K562 (cell line): ENCODE measurements at regions not wholly inside any gene's neighbourhood (a gene's known extent, or its start where the extent isn't known, plus 50 kb on each side); places are given as distances from the start of the nearest gene placed in this dataset.
"Not testable (repeated sequence)": the region's sequence is repeated elsewhere in the genome, so short reads cannot be mapped to it uniquely, and the experiment has no call there.

Experiments
- ATAC-seq: fragments of 200-7000 bp; cut with Tn5 transposase; 3 replicates; pipeline ENCODE4 v1.9.1; 2020; ENCODE audit warnings: moderate library complexity
- BruUV-seq: library from RNA; stranded (reverse); fragments of 400-500 nt; replicated peaks from 2 replicates; lab custom pipeline; 2021; lab: Mats Ljungman, UMichigan
- CTCF ChIA-PET: fragments of 300-600 bp; formaldehyde crosslinking; extraction: SDS; loops from one replicate; lab custom pipeline; 2021; ENCODE audit warnings: low intra/inter-chr PET ratio; lab: Yijun Ruan, JAX
- POLR2A ChIA-PET: fragments of 300-600, 350-650 bp; sonication (Branson Sonifier 250); formaldehyde crosslinking; extraction: SDS; loops from one replicate; lab custom pipeline; 2021; ENCODE audit warnings: antibody characterized with exemption, inconsistent platforms; lab: Yijun Ruan, JAX
- DNase-seq, 4 experiments: peaks; one replicate each; pipeline versions ENCODE4 v3.0.0 to v3.0.0-alpha.2; 2011 to 2018; ENCODE audit warnings: low spot score in 3 of 4, mixed read lengths in 3 of 4; ENCODE audit errors: extremely low read depth in 1 of 4
- FAIRE-seq: peaks from 2 replicates; lab custom pipeline; 2011; peaks lifted over from hg19 to GRCh38; lab: Jason Lieb, UNC
- H2AFZ ChIP-seq: 2 replicates; pipeline ENCODE4 v1.6.0; 2011; ENCODE audit warnings: low read depth, low read length, control low read depth, inconsistent platforms
- H3K27ac ChIP-seq: fragments of 200-600 bp; 3 replicates; pipeline ENCODE4 v1.8.0; 2011; ENCODE audit warnings: low read depth, mild to moderate bottlenecking, control low read depth, inconsistent platforms, low read length, moderate library complexity, mixed read lengths; ENCODE audit errors: extremely low read depth
- H3K27me3 ChIP-seq, 2 experiments: fragments of 300-600 bp in 1 of 2; 2 replicates in 1 of 2; 3 replicates in 1 of 2; pipeline versions ENCODE4 v1.6.0 to v1.8.0; 2011; ENCODE audit warnings: inconsistent platforms in 2 of 2, low read length in 2 of 2, mild to moderate bottlenecking in 1 of 2, mixed read lengths in 1 of 2, moderate library complexity in 1 of 2; ENCODE audit not compliant: control insufficient read depth in 2 of 2, insufficient read depth in 2 of 2
- H3K36me3 ChIP-seq: fragments of 300-600 bp; 3 replicates; pipeline ENCODE4 v1.8.0; 2011; ENCODE audit warnings: mild to moderate bottlenecking, low read length, inconsistent platforms; ENCODE audit not compliant: control insufficient read depth, insufficient read depth
- H3K4me1 ChIP-seq, 2 experiments: fragments of 200-600 bp in 1 of 2; replicated peaks in 1 of 2; 2 replicates in 1 of 2; 3 replicates in 1 of 2; pipeline versions ENCODE4 v1.5.1 to v1.8.0; 2011; ENCODE audit warnings: inconsistent platforms in 2 of 2, low read length in 2 of 2, mild to moderate bottlenecking in 1 of 2, mixed read lengths in 1 of 2, moderate library complexity in 1 of 2; ENCODE audit not compliant: control insufficient read depth in 2 of 2, insufficient read depth in 2 of 2
- H3K4me2 ChIP-seq: 2 replicates; pipeline ENCODE4 v1.6.1; 2011; ENCODE audit warnings: low read length, control low read depth, inconsistent platforms, mixed read lengths; ENCODE audit not compliant: insufficient read depth
- H3K4me3 ChIP-seq: fragments of 200-600 bp; sonication (generic), shearing (Covaris generic); 2 replicates; pipeline ENCODE4 v1.5.1; 2016; ENCODE audit warnings: control low read depth, inconsistent platforms
- H3K79me2 ChIP-seq: fragments of 200-600 bp; 3 replicates; pipeline ENCODE4 v1.8.0; 2011; ENCODE audit warnings: low read length, inconsistent platforms; ENCODE audit not compliant: control insufficient read depth, insufficient read depth
- H3K9ac ChIP-seq, 2 experiments: 2 replicates each; pipeline versions ENCODE4 v1.6.0 to v1.6.1; 2011; ENCODE audit warnings: low read depth in 2 of 2, low read length in 2 of 2, control low read depth in 1 of 2, inconsistent platforms in 1 of 2, mild to moderate bottlenecking in 1 of 2, mixed read lengths in 1 of 2; ENCODE audit not compliant: insufficient read depth in 1 of 2
- H3K9me1 ChIP-seq: one replicate; pipeline ENCODE4 v1.6.0; 2011; ENCODE audit warnings: inconsistent platforms, mild to moderate bottlenecking, low read length, moderate library complexity; ENCODE audit not compliant: control insufficient read depth, insufficient read depth
- H3K9me3 ChIP-seq: replicated peaks from 2 replicates; pipeline ENCODE4 v1.5.1; 2011; ENCODE audit warnings: low read depth, low read length, inconsistent platforms; ENCODE audit not compliant: control insufficient read depth, insufficient read depth
- H4K20me1 ChIP-seq: replicated peaks from 2 replicates; pipeline ENCODE4 v1.6.1; 2011; ENCODE audit warnings: low read length, inconsistent platforms, mixed read lengths; ENCODE audit not compliant: control insufficient read depth, insufficient read depth
- DMBX1 ChIP-seq: fragments of 250-450 bp; sonication (Bioruptor Pico); IDR thresholded peaks from 2 replicates; pipeline ENCODE4 v1.8.0; 2022; ENCODE audit warnings: inconsistent platforms, mild to moderate bottlenecking, moderate library complexity, borderline replicate concordance
- ETS1 ChIP-seq: conservative IDR thresholded peaks from 2 replicates; pipeline ENCODE4 v1.6.1; 2011; ENCODE audit warnings: low read depth, mild to moderate bottlenecking, low read length; ENCODE audit not compliant: control insufficient read depth
- FOXA3 ChIP-seq, 2 experiments: fragments of 450-650 bp in 1 of 2; sonication (generic) in 1 of 2; formaldehyde crosslinking; IDR thresholded peaks in 1 of 2; conservative IDR thresholded peaks in 1 of 2; 2 replicates each; pipeline versions ENCODE4 v1.4.0 to v1.8.0; 2020 to 2022; ENCODE audit warnings: mild to moderate bottlenecking in 2 of 2, missing genetic modification reagents in 1 of 2
- ZBED1 ChIP-seq: IDR thresholded peaks from 2 replicates; pipeline ENCODE4 v1.6.1; 2014
- ZC3H11A ChIP-seq: IDR thresholded peaks from 2 replicates; pipeline ENCODE4 v1.6.1; 2012; ENCODE audit warnings: low read depth, low read length, improper control_type of control experiment
- ZNF444 ChIP-seq: fragments of 250-450 bp; sonication (Bioruptor Pico); IDR thresholded peaks from 2 replicates; pipeline ENCODE4 v1.4.0; 2020; ENCODE audit warnings: mild to moderate bottlenecking, moderate library complexity
- WGBS: fragments of 100-300 bp; shearing (Covaris generic); methylation state at CpG from one replicate; pipeline ENCODE4 v1.1.6; 2016; ENCODE audit warnings: low coverage, mixed read lengths; ENCODE audit not compliant: insufficient coverage; ENCODE audit errors: missing lambda C conversion rate; 5-methylcytosine and 5-hydroxymethylcytosine counted together
- in situ Hi-C: fragments of 300-500 bp; cut with MboI; formaldehyde crosslinking; loops from 4 replicates; pipeline ENCODE4 v1.15.0; 2018; ENCODE audit warnings: inconsistent platforms, mixed read lengths
- intact Hi-C: fragments of 100-400 bp; cut with micrococcal nuclease; formaldehyde crosslinking; loops from 2 replicates; pipeline ENCODE4 v1.14.2; 2022
- TF ChIP-seq, protein P1 (sequence below): fragments of 200-800 bp; sonication (Bioruptor generic); IDR thresholded peaks from 2 replicates; pipeline ENCODE4 v1.6.1; 2017; ENCODE audit warnings: missing genetic modification characterization, missing compliant biosample characterization

DNA sequence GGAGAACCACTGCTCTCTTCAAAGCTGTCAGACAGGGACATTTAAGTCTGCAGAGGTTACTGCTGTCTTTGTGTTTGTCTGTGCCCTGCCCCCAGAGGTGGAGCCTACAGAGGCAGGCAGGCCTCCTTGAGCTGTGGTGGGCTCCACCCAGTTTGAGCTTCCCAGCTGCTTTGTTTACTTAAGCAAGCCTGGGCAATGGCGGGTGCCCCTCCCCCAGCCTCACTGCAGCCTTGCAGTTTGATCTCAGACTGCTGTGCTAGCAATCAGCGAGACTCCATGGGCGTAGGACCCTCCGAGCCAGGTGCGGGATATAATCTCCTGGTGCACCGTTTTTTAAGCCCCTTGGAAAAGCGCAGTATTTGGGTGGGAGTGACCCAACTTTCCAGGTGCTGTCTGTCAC is 290.6 kb upstream of the MEIS1 start:
- H3K4me1 ChIP-seq, CTCF ChIA-PET, H3K27ac ChIP-seq, DNase-seq, H3K4me3 ChIP-seq, H3K27me3 ChIP-seq, intact Hi-C loops, BruUV-seq, H3K36me3 ChIP-seq, in situ Hi-C loops, FAIRE-seq, H3K79me2 ChIP-seq, H3K9me1 ChIP-seq, H3K9me3 ChIP-seq, H3K9ac ChIP-seq, H4K20me1 ChIP-seq, ATAC-seq: not testable (repeated sequence)
- H2AFZ ChIP-seq, result peak overlapping the region; percentile 45; the same call in 1 of the 2 replicates
- POLR2A ChIA-PET, result interaction anchor here (0.6 kb wide), 1 partner anchor 645 kb away, joined by 3 read pairs; no protein-coding TSS in a partner anchor
- peak in 1 of 2 experiments; percentile 94; a peak in 2 of 4 replicates for TF ChIP-seq FOXA3 (CRISPR knock-in tag; conservative IDR thresholded peaks at IDR 0.05 in 1 of 2, IDR thresholded peaks at IDR 0.05 in 1 of 2)
- 3% methylated on average over 7 of the region's 7 CpGs for WGBS
- peak overlapping the region; percentile 25; the same call in 1 of the 2 replicates for H3K4me2 ChIP-seq

DNA sequence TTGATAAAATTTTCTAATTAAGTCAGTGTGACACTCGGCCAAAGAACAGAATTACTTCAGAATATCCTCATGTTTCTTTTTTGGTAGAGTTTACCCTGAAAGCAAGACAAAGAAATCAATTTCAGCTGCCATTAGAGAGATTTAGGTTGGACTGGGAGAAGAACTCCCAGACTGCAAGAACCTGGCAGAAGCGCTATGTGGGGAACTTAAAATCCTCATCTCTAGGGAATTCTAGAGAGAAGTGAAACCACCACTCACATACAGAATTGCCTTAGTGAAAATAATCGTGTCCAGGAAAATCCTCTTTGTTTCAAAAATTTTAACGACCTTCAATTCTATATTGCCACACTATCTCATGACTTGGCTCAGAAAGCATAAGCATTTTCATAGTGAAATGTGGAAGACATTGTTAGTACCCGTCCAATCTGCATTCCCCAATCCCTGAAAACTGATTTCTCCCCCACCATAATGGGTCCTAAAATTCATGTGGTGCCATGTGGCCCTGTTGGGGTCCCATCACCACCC is 297.3 kb upstream of the MEIS1 start:
- H3K27me3 ChIP-seq, result no peaks in the 10 kb centered on the region
- WGBS, result 0% methylated on average over 5 of the region's 5 CpGs
- H2AFZ ChIP-seq, result no peak overlapping the region
- H3K4me2 ChIP-seq, result no peak overlapping the region
- in situ Hi-C loops, result no loop called here
- H3K4me1 ChIP-seq, result no peaks in the 10 kb centered on the region
- no peak for FAIRE-seq
- no peaks in the 10 kb centered on the region for H3K79me2 ChIP-seq
- H3K9me3 ChIP-seq, result no peaks in the 10 kb centered on the region
- no peaks in the 10 kb centered on the region for H3K9me1 ChIP-seq
- ATAC-seq, result no peak
- H4K20me1 ChIP-seq, result no peaks in the 10 kb centered on the region
- H3K27ac ChIP-seq, result no peak overlapping the region
- CTCF ChIA-PET, result no interaction called here
- intact Hi-C loops, result no loop called here
- POLR2A ChIA-PET, result no interaction called here
- H3K4me3 ChIP-seq, result no peak overlapping the region
- no peak for TF ChIP-seq ZC3H11A
- TF ChIP-seq DMBX1 (CRISPR knock-in tag), result no peak
- no peak for TF ChIP-seq ZNF444
- no peak for TF ChIP-seq ZBED1
- TF ChIP-seq, protein P1, sequence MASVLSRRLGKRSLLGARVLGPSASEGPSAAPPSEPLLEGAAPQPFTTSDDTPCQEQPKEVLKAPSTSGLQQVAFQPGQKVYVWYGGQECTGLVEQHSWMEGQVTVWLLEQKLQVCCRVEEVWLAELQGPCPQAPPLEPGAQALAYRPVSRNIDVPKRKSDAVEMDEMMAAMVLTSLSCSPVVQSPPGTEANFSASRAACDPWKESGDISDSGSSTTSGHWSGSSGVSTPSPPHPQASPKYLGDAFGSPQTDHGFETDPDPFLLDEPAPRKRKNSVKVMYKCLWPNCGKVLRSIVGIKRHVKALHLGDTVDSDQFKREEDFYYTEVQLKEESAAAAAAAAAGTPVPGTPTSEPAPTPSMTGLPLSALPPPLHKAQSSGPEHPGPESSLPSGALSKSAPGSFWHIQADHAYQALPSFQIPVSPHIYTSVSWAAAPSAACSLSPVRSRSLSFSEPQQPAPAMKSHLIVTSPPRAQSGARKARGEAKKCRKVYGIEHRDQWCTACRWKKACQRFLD (CRISPR knock-in tag), result no peak
- TF ChIP-seq ETS1, result no peak
- no peaks in the 10 kb centered on the region for H3K36me3 ChIP-seq
- H3K9ac ChIP-seq, result no peak overlapping the region
- BruUV-seq, result no TSS peak
- no peak for DNase-seq
